ENCODE measurements at regions not wholly inside any gene's neighbourhood (a gene's known extent, or its start where the extent isn't known, plus 50 kb on each side); places are given as distances from the start of the nearest gene placed in this dataset.

- TF ChIP-seq CTCF (conservative IDR thresholded peaks at IDR 0.05; ENCODE audit: low read depth, low read length): no peak
- no peak for TF ChIP-seq EZH2 (IDR thresholded peaks at IDR 0.05; ENCODE audit: borderline replicate concordance, low read depth, low read length, poor library complexity, severe bottlenecking)
Measured at GRCh38 chr4:98716796-98717195, 58.4 kb upstream of the TSPAN5 start.

Data from A673 (cell line).